ENCODE measurements at regions not wholly inside any gene's neighbourhood (a gene's known extent, or its start where the extent isn't known, plus 50 kb on each side); places are given as distances from the start of the nearest gene placed in this dataset.

GRCh38 chr4:163588532-163588931, 94.0 kb downstream of the TMA16 start:
- no peak for DNase-seq (ENCODE audit: low spot score)
- Histone ChIP-seq H3K4me3 (ENCODE audit: low read depth, low read length, poor library complexity, severe bottlenecking) (no peak overlapping the region), H4K20me1 (ENCODE audit: insufficient read depth, low read length) (no peaks in the 10 kb centered on the region), H3K36me3 (ENCODE audit: insufficient read depth, low read length) (peaks cover 23% of the 10 kb centered on the region), H3K27ac (ENCODE audit: low read depth, low read length, poor library complexity, severe bottlenecking) (peak overlapping the region; percentile 64), H3K79me2 (ENCODE audit: insufficient read depth, low read depth, low read length) (no peaks in the 10 kb centered on the region), H2AFZ (ENCODE audit: low read length) (peak overlapping the region; percentile 66), H3K4me2 (ENCODE audit: low read length) (peak overlapping the region; percentile 22), H3K4me1 (ENCODE audit: insufficient read depth, low read length, poor library complexity, severe bottlenecking) (peaks cover 64% of the 10 kb centered on the region), H3K9me3 (ENCODE audit: low read length) (peaks cover 31% of the 10 kb centered on the region), H3K9me2 (ENCODE audit: insufficient read depth, low read length) (no peaks in the 10 kb centered on the region)
- CTCF ChIA-PET (ENCODE audit: unreplicated experiment), result no interaction called here
- BruUV-seq (replicated peaks), result no TSS peak
- POLR2A ChIA-PET, result interaction anchor here (1.3 to 16.8 kb wide), 7 partner anchors 10 to 77 kb away, joined by 4 to 220 read pairs (median 6); no protein-coding TSS in a partner anchor
- intact Hi-C loops (cut with micrococcal nuclease; ENCODE audit: unreplicated experiment), result no loop called here
- TF ChIP-seq CTCF (conservative IDR thresholded peaks at IDR 0.05; ENCODE audit: low read length) (no peak), EZH2phosphoT487 (IDR thresholded peaks at IDR 0.05; ENCODE audit: borderline replicate concordance, low read depth, low read length) (no peak)

GRCh38 chr4:163590103-163590502, 95.6 kb downstream of the TMA16 start:
- intact Hi-C loops (cut with micrococcal nuclease; ENCODE audit: unreplicated experiment), result loop anchor here (2.0 kb wide), 2 partner anchors 21 to 95 kb away; partner anchors contain the start of gene TMA16
- ChIA-PET CTCF (ENCODE audit: unreplicated experiment) (interaction anchor here (1.6 kb wide), 1 partner anchor 73 kb away, joined by 5 read pairs; no protein-coding TSS in a partner anchor), POLR2A (interaction anchor here (0.7 to 16.8 kb wide), 11 partner anchors 9 to 91 kb away, joined by 3 to 220 read pairs (median 5); no protein-coding TSS in a partner anchor)
- Histone ChIP-seq H3K27ac (ENCODE audit: low read depth, low read length, poor library complexity, severe bottlenecking) (peak overlapping the region; percentile 98), H3K36me3 (ENCODE audit: insufficient read depth, low read length) (peaks cover 26% of the 10 kb centered on the region), H2AFZ (ENCODE audit: low read length) (peak overlapping the region; percentile 77), H3K4me2 (ENCODE audit: low read length) (peak overlapping the region; percentile 68), H3K9me3 (ENCODE audit: low read length) (peaks cover 36% of the 10 kb centered on the region), H4K20me1 (ENCODE audit: insufficient read depth, low read length) (no peaks in the 10 kb centered on the region), H3K79me2 (ENCODE audit: insufficient read depth, low read depth, low read length) (no peaks in the 10 kb centered on the region), H3K9me2 (ENCODE audit: insufficient read depth, low read length) (no peaks in the 10 kb centered on the region), H3K4me3 (ENCODE audit: low read depth, low read length, poor library complexity, severe bottlenecking) (peak overlapping the region; percentile 4), H3K4me1 (ENCODE audit: insufficient read depth, low read length, poor library complexity, severe bottlenecking) (peaks cover 70% of the 10 kb centered on the region)
- BruUV-seq (replicated peaks), result no TSS peak
- no peak for TF ChIP-seq EZH2phosphoT487 (IDR thresholded peaks at IDR 0.05; ENCODE audit: borderline replicate concordance, low read depth, low read length)
- no peak for TF ChIP-seq CTCF (conservative IDR thresholded peaks at IDR 0.05; ENCODE audit: low read length)
- no peak for DNase-seq (ENCODE audit: low spot score)

- Histone ChIP-seq H2AFZ (ENCODE audit: low read length) (peak overlapping the region; percentile 77), H4K20me1 (ENCODE audit: insufficient read depth, low read length) (no peaks in the 10 kb centered on the region), H3K36me3 (ENCODE audit: insufficient read depth, low read length) (peaks cover 26% of the 10 kb centered on the region), H3K4me3 (ENCODE audit: low read depth, low read length, poor library complexity, severe bottlenecking) (peak overlapping the region; percentile 57), H3K9me2 (ENCODE audit: insufficient read depth, low read length) (no peaks in the 10 kb centered on the region), H3K4me1 (ENCODE audit: insufficient read depth, low read length, poor library complexity, severe bottlenecking) (peaks cover 70% of the 10 kb centered on the region), H3K79me2 (ENCODE audit: insufficient read depth, low read depth, low read length) (no peaks in the 10 kb centered on the region), H3K9me3 (ENCODE audit: low read length) (peaks cover 36% of the 10 kb centered on the region), H3K4me2 (ENCODE audit: low read length) (peak overlapping the region; percentile 68), H3K27ac (ENCODE audit: low read depth, low read length, poor library complexity, severe bottlenecking) (peak overlapping the region; percentile 98)
- ChIA-PET CTCF (ENCODE audit: unreplicated experiment) (interaction anchor here (1.6 kb wide), 1 partner anchor 72 kb away, joined by 5 read pairs; no protein-coding TSS in a partner anchor), POLR2A (interaction anchor here (0.7 to 16.8 kb wide), 22 partner anchors 10 to 88 kb away, joined by 3 to 220 read pairs (median 5); no protein-coding TSS in a partner anchor)
- intact Hi-C loops (cut with micrococcal nuclease; ENCODE audit: unreplicated experiment), result loop anchor here (1.0 to 2.0 kb wide), 4 partner anchors 20 to 96 kb away; partner anchors contain the start of gene TMA16
- DNase-seq (ENCODE audit: low spot score), result peak; percentile 16
- no TSS peak for BruUV-seq (replicated peaks)
- no peak for TF ChIP-seq CTCF (conservative IDR thresholded peaks at IDR 0.05; ENCODE audit: low read length)
- TF ChIP-seq EZH2phosphoT487 (IDR thresholded peaks at IDR 0.05; ENCODE audit: borderline replicate concordance, low read depth, low read length), result no peak
Observed at GRCh38 chr4:163590619-163591264, 96.3 kb downstream of the TMA16 start.

All from OCI-LY7 (cell line).